IPS-15b (cell line): ENCODE measurements at regions not wholly inside any gene's neighbourhood (a gene's known extent, or its start where the extent isn't known, plus 50 kb on each side); places are given as distances from the start of the nearest gene placed in this dataset.

Experiments used
- H3K27me3 ChIP-seq: one replicate; pipeline ENCODE4 v1.6.1; 2013; ENCODE audit warnings: low read length; ENCODE audit not compliant: control insufficient read depth, insufficient read depth
- H3K36me3 ChIP-seq: one replicate; pipeline ENCODE4 v1.6.1; 2013; ENCODE audit warnings: low read length; ENCODE audit not compliant: control insufficient read depth, insufficient read depth
- H3K4me1 ChIP-seq: one replicate; pipeline ENCODE4 v1.6.1; 2013; ENCODE audit warnings: mild to moderate bottlenecking, low read length; ENCODE audit not compliant: control insufficient read depth, insufficient read depth
- H3K4me3 ChIP-seq: one replicate; pipeline ENCODE4 v1.5.1; 2013; ENCODE audit warnings: low read depth, low read length
- H3K9ac ChIP-seq: one replicate; pipeline ENCODE4 v1.6.1; 2013; ENCODE audit warnings: low read depth, mild to moderate bottlenecking, low read length
- H3K9me3 ChIP-seq: one replicate; pipeline ENCODE4 v1.6.1; 2013; ENCODE audit warnings: mild to moderate bottlenecking, low read length; ENCODE audit not compliant: control insufficient read depth, insufficient read depth

- H3K27me3 ChIP-seq: peaks cover 7% of the 10 kb centered on the region
- H3K9ac ChIP-seq: no peak overlapping the region
- H3K4me3 ChIP-seq: no peak overlapping the region
- H3K4me1 ChIP-seq: no peaks in the 10 kb centered on the region
- no peaks in the 10 kb centered on the region for H3K9me3 ChIP-seq
- H3K36me3 ChIP-seq: no peaks in the 10 kb centered on the region
Measured at GRCh38 chr4:4913628-4914027, 54.2 kb downstream of the MSX1 start.

GRCh38 chr4:4914059-4914820 lies 54.8 kb downstream of the MSX1 start:
- no peak overlapping the region for H3K9ac ChIP-seq
- no peaks in the 10 kb centered on the region for H3K9me3 ChIP-seq
- no peaks in the 10 kb centered on the region for H3K36me3 ChIP-seq
- H3K4me1 ChIP-seq: no peaks in the 10 kb centered on the region
- H3K4me3 ChIP-seq: no peak overlapping the region
- peaks cover 7% of the 10 kb centered on the region for H3K27me3 ChIP-seq

GRCh38 chr4:4914965-4915845 lies 55.7 kb downstream of the MSX1 start:
- Histone ChIP-seq H3K9me3 (no peaks in the 10 kb centered on the region), H3K36me3 (no peaks in the 10 kb centered on the region), H3K9ac (no peak overlapping the region), H3K4me3 (no peak overlapping the region), H3K27me3 (peaks cover 3% of the 10 kb centered on the region), H3K4me1 (no peaks in the 10 kb centered on the region)

GRCh38 chr4:4918067-4918466 lies 58.6 kb downstream of the MSX1 start:
- Histone ChIP-seq H3K9ac (no peak overlapping the region), H3K4me1 (no peaks in the 10 kb centered on the region), H3K4me3 (no peak overlapping the region), H3K9me3 (no peaks in the 10 kb centered on the region), H3K36me3 (no peaks in the 10 kb centered on the region), H3K27me3 (peaks cover 4% of the 10 kb centered on the region)

GRCh38 chr4:4919927-4920326 lies 60.5 kb downstream of the MSX1 start:
- no peaks in the 10 kb centered on the region for H3K36me3 ChIP-seq
- H3K4me1 ChIP-seq: no peaks in the 10 kb centered on the region
- no peaks in the 10 kb centered on the region for H3K9me3 ChIP-seq
- no peak overlapping the region for H3K4me3 ChIP-seq
- peaks cover 3% of the 10 kb centered on the region for H3K27me3 ChIP-seq
- no peak overlapping the region for H3K9ac ChIP-seq

- H3K4me1 ChIP-seq: no peaks in the 10 kb centered on the region
- no peak overlapping the region for H3K4me3 ChIP-seq
- no peaks in the 10 kb centered on the region for H3K9me3 ChIP-seq
- no peaks in the 10 kb centered on the region for H3K36me3 ChIP-seq
- H3K27me3 ChIP-seq: peaks cover 2% of the 10 kb centered on the region
- H3K9ac ChIP-seq: no peak overlapping the region
Measured at GRCh38 chr4:4921077-4921476, 61.6 kb downstream of the MSX1 start.

GRCh38 chr4:4922441-4922840 lies 63.0 kb downstream of the MSX1 start:
- no peaks in the 10 kb centered on the region for H3K36me3 ChIP-seq
- no peak overlapping the region for H3K4me3 ChIP-seq
- H3K4me1 ChIP-seq: no peaks in the 10 kb centered on the region
- no peaks in the 10 kb centered on the region for H3K9me3 ChIP-seq
- H3K27me3 ChIP-seq: peaks cover 2% of the 10 kb centered on the region
- H3K9ac ChIP-seq: no peak overlapping the region

- Histone ChIP-seq H3K27me3 (peaks cover 2% of the 10 kb centered on the region), H3K4me3 (no peak overlapping the region), H3K36me3 (no peaks in the 10 kb centered on the region), H3K4me1 (no peaks in the 10 kb centered on the region), H3K9me3 (no peaks in the 10 kb centered on the region), H3K9ac (no peak overlapping the region)
Measured at GRCh38 chr4:4923201-4923600, 63.7 kb downstream of the MSX1 start.

- Histone ChIP-seq H3K4me3 (no peak overlapping the region), H3K4me1 (no peaks in the 10 kb centered on the region), H3K9ac (no peak overlapping the region), H3K36me3 (no peaks in the 10 kb centered on the region), H3K9me3 (no peaks in the 10 kb centered on the region), H3K27me3 (no peaks in the 10 kb centered on the region)
Measured at GRCh38 chr4:4930677-4931076, 71.2 kb downstream of the MSX1 start.

GRCh38 chr4:4935974-4936373 lies 76.5 kb downstream of the MSX1 start:
- Histone ChIP-seq H3K4me1 (no peaks in the 10 kb centered on the region), H3K9ac (no peak overlapping the region), H3K9me3 (no peaks in the 10 kb centered on the region), H3K36me3 (no peaks in the 10 kb centered on the region), H3K4me3 (no peak overlapping the region), H3K27me3 (no peaks in the 10 kb centered on the region)

- Histone ChIP-seq H3K9ac (no peak overlapping the region), H3K4me1 (no peaks in the 10 kb centered on the region), H3K27me3 (no peaks in the 10 kb centered on the region), H3K9me3 (no peaks in the 10 kb centered on the region), H3K36me3 (no peaks in the 10 kb centered on the region), H3K4me3 (no peak overlapping the region)
Measured at GRCh38 chr4:4937926-4938325, 78.5 kb downstream of the MSX1 start.

- Histone ChIP-seq H3K9ac (no peak overlapping the region), H3K9me3 (no peaks in the 10 kb centered on the region), H3K4me1 (no peaks in the 10 kb centered on the region), H3K36me3 (no peaks in the 10 kb centered on the region), H3K4me3 (no peak overlapping the region), H3K27me3 (no peaks in the 10 kb centered on the region)
Measured at GRCh38 chr4:4941751-4942150, 77.5 kb downstream of the CYTL1 start.
